HG03060 (cell line): ENCODE measurements at regions not wholly inside any gene's neighbourhood (a gene's known extent, or its start where the extent isn't known, plus 50 kb on each side); places are given as distances from the start of the nearest gene placed in this dataset.

Experiments used
- ATAC-seq: cut with Tn5 transposase; IDR thresholded peaks from one replicate; pipeline ENCODE4 v1.9.1; 2021; ENCODE audit warnings: low read depth, moderate number of reproducible peaks; ENCODE audit not compliant: unreplicated experiment

GRCh38 chr15:46296797-46297196, 662.0 kb downstream of the SQOR start:
- no peak for ATAC-seq

DNA sequence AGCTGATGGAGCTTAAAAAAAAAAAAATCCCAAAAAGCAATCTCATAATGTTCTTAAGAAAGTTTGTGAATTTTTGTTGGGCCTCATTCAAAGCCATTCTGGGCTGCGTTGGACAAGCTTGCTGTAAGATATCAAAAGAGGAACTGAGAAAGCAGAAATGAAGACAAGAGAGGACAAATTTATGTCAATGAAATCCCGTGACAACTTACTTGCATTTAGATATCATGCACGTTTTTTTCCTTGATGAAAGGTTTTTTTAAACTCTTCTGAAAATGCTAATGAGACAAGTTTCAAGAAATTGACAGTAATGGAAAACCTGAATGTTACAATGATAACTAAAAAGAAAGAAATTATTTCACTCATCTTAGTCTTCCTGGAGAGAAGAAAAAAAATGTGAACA, 662.9 kb downstream of the SQOR start:
- ATAC-seq = peak; percentile 93

- ATAC-seq = no peak
Observed at GRCh38 chr15:46300716-46301115, 665.9 kb downstream of the SQOR start.

DNA sequence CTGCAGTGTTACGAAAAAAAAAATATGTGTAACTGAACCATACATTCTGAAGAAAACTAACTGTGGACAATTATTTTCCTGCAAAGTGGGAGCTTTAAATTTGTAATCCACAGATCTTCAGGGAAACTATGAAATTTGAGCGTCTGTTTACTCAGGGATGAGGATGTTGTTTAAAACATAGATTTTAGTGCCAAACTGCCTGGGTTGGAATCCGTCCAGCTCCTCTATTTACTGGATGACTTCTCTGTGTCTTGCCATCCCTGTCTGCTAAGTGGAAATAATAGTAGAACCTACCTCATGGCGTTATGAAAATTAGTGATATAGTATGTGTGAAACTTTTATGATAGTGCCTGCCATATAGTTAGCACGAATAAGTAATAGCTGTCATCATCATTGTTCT, 666.5 kb downstream of the SQOR start:
- no peak for ATAC-seq

GRCh38 chr15:46301826-46302225, 667.0 kb downstream of the SQOR start:
- no peak for ATAC-seq

DNA sequence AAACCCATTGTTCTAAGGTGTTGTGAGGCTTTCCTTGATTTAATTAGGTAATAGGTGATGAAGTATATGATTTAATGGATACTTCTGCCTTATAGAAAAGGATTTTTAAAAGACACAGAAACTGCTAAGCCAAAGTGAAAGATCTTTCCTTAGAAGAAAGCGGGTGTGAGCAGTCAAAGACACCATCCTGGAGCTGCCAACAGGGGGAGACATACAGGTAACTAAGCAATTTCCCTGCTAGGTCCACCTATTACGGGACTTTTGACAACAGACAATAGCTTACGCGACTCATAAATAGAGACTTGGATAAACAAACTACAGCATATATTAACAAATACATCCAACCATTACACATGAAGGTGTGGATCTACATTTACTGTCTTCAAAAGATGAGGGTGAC, 669.5 kb downstream of the SQOR start:
- ATAC-seq = no peak

DNA sequence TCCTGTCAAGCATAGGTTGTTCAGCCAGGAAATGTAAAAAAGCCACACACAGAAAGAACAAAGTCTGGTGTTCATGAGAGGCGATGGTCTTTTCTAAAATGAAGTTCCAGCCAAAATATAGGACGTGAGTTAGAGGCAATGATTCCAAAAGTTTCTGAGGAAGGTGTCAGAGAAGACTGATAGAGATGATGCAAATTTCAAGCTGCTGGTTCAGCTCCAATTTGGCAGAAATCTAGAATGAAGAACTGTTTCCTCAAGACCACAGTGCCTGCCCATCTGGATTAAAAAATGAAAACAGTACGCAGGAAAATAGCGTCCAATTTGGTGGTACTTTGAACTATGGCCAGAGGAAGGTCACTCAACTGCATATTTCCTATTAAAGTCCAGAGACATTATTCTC, 672.9 kb downstream of the SQOR start:
- no peak for ATAC-seq

GRCh38 chr15:46309914-46310313, 675.1 kb downstream of the SQOR start:
- ATAC-seq = no peak

GRCh38 chr15:46312133-46312740, 677.4 kb downstream of the SQOR start:
- peak; percentile 88 for ATAC-seq

DNA sequence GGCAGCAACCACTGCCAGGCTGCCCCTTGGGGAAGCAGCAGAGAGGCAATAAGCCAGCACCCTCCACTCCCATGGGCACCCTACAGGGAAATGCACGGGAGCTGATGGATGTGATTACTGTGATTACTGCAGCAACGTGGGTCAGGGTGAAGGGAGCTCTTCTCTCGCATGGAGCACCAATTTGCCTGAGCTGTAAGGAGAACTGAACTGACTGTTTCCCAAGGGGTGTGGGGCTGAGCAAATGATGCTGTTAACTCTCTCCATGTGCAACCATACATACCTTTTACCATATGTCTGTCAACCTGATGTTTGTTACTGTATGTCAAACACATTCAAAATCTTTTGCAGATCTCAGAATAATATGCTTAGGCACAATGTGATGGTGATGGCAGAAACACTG, 680.6 kb downstream of the SQOR start:
- ATAC-seq = no peak

- no peak for ATAC-seq
Observed at GRCh38 chr15:46316024-46316423, 681.2 kb downstream of the SQOR start.

- ATAC-seq = no peak
Observed at GRCh38 chr15:46317029-46317428, 682.2 kb downstream of the SQOR start.

DNA sequence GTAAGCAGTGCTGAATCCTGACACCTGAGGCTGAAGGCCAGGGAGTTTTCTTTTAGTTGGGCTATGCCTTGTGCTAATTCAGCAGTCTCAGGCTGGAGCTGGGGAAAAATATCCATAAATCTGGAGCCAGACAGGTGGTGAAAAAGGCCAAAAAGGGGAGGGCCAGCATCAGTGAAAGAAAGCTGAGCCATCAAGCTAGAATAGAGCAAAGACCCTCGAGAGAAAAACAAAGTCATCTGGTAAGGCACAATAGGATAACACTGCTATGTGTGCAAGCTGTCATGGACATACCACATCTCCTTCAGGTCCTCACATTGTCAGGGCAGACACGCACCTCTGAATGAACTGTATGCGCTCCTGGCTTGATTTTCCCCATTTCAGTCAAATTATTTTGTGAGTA, 687.9 kb downstream of the SQOR start:
- ATAC-seq = no peak

DNA sequence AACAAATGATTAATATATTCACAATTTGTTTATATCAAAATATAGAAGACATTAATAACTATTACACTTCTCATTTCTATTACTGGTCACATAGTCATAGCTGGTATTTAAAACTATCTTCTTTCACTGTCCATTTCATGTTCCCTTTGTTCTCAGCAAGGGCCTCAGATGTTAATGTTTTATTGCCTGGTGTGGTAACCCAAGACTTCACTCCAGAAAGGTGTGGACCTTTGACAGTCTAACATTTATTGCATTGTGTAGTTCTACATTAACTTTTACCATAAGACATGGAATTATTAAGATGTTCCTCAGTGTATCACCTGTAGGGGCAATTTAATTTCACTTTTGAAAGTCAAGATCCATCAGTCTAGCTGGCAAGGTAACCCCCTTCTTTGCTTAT, 691.3 kb downstream of the SQOR start:
- ATAC-seq = no peak

DNA sequence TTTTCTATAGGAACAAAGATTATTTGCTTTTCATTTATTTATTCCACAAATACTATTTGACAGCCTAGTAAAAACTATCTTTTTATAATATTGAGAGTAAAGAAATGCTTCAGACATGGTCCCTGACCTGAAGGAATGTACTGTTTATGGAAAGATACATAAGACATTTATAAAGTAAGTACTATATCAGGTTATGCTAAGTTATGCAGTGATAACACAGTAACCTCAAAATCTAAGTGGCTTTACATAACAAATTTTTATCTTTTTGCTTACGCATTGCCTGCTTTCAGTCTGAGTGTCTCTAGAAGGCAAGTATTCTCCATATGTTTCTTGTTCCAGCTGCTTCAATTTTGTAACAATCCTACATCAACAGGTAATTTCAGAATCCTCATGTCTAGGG, 694.0 kb downstream of the SQOR start:
- ATAC-seq = no peak

- no peak for ATAC-seq
Observed at GRCh38 chr15:46329876-46330275, 695.0 kb downstream of the SQOR start.

GRCh38 chr15:46331546-46331945, 696.7 kb downstream of the SQOR start:
- ATAC-seq = no peak

DNA sequence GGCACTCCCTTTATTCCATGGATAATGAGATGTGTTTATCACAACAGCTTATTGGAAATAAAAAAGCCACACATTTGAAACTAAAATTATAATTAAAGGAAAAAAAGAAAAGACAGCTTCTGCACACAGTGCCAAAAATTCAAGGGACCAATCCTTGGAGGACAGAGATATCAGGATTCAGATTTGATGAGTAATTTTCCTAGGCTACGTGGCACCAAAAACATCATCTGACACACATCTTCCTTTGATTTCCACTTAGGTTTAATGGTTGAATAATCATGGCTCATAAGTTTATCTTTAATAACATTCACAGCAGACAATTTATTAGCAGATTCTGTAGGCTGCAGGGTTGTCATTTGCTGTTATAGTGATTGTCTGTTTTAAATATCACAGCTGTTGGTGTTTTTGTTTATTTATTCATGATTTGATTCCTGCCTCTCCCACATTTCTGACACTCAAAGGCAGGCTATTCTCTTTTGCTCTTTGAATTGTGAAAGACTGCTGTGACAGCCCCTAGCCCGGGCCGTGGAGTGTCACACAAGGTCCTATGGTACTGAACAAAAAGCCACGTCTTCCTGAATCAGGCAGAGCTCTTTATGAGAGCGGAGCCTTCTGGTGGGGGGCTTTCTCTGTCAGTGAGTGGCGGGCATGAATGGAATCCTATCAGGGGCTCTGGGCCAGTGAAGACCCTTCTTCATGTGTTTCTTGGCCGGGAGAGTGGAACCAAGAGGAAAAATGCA, 708.5 kb downstream of the SQOR start:
- no peak for ATAC-seq

DNA sequence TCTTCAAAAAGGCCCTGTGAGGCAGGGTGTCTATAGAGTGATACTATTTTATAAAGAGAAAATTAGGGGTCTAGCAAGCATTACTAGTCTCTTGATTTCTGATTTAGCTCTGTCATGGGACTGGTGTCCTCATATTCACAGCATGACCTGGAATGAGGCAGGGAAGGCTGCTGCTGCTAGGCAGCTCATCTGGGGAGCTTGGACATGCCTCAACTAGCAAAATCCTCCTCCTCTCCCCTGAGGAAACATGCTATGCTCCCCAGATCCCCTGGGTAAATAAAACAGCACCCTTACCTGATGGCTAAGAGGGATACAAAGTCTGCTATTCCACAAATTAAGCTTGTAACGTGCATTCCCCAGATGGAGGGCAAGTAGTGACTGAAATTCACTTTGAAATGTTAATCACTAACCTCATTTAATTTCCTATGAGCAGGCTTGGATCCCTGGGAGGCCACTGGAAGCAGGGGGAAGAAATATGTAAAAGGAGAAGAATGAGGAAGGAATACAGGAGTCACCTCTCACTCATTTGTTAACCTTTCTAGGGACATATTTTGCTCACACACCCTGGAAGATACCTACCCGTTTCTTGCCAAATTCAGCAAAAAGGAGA, 709.4 kb downstream of the SQOR start:
- no peak for ATAC-seq

- ATAC-seq = no peak
Observed at GRCh38 chr15:46344915-46345314, 710.1 kb downstream of the SQOR start.

- no peak for ATAC-seq
Observed at GRCh38 chr15:46354443-46354842, 719.6 kb downstream of the SQOR start.

- ATAC-seq = no peak
Observed at GRCh38 chr15:46365572-46365971, 730.7 kb downstream of the SQOR start.
